HG03558 (cell line): ENCODE measurements at regions not wholly inside any gene's neighbourhood (a gene's known extent, or its start where the extent isn't known, plus 50 kb on each side); places are given as distances from the start of the nearest gene placed in this dataset.
"Not testable (repeated sequence)": the region's sequence is repeated elsewhere in the genome, so short reads cannot be mapped to it uniquely, and the experiment has no call there.

Experiments used
- ATAC-seq: cut with Tn5 transposase; IDR thresholded peaks from one replicate; pipeline ENCODE4 v1.9.1; 2021; ENCODE audit warnings: moderate number of reproducible peaks; ENCODE audit not compliant: unreplicated experiment; ENCODE audit errors: extremely low read depth

- no peak for ATAC-seq
Measured at GRCh38 chr2:65778137-65778536, 345.7 kb upstream of the SPRED2 start.

GRCh38 chr2:65775839-65776238, 343.4 kb upstream of the SPRED2 start:
- ATAC-seq: no peak

GRCh38 chr2:65767946-65768345, 335.5 kb upstream of the SPRED2 start:
- ATAC-seq: no peak

- no peak for ATAC-seq
Measured at GRCh38 chr2:65766768-65767267, 334.4 kb upstream of the SPRED2 start.

GRCh38 chr2:65765376-65765775, 333.0 kb upstream of the SPRED2 start:
- no peak for ATAC-seq

- ATAC-seq: no peak
Measured at GRCh38 chr2:65762068-65762467, 329.7 kb upstream of the SPRED2 start.

- no peak for ATAC-seq
Measured at GRCh38 chr2:65754219-65754618, 321.8 kb upstream of the SPRED2 start.

- ATAC-seq: no peak
Measured at GRCh38 chr2:65751408-65751807, 319.0 kb upstream of the SPRED2 start.

- no peak for ATAC-seq
Measured at GRCh38 chr2:65749545-65749944, 317.1 kb upstream of the SPRED2 start.

GRCh38 chr2:65747875-65748274, 315.5 kb upstream of the SPRED2 start:
- not testable (repeated sequence) for ATAC-seq

- no peak for ATAC-seq
Measured at GRCh38 chr2:65746931-65747675, 314.7 kb upstream of the SPRED2 start.

GRCh38 chr2:65744477-65745200, 312.2 kb upstream of the SPRED2 start:
- ATAC-seq: no peak

GRCh38 chr2:65742977-65743376, 310.6 kb upstream of the SPRED2 start:
- ATAC-seq: no peak

GRCh38 chr2:65739927-65740326, 307.5 kb upstream of the SPRED2 start:
- no peak for ATAC-seq

GRCh38 chr2:65737452-65738011, 305.1 kb upstream of the SPRED2 start:
- ATAC-seq: no peak

- ATAC-seq: no peak
Measured at GRCh38 chr2:65731476-65731875, 299.1 kb upstream of the SPRED2 start.

- no peak for ATAC-seq
Measured at GRCh38 chr2:65730186-65730585, 297.8 kb upstream of the SPRED2 start.

GRCh38 chr2:65729246-65729645, 296.8 kb upstream of the SPRED2 start:
- no peak for ATAC-seq

GRCh38 chr2:65728477-65729180, 296.2 kb upstream of the SPRED2 start:
- no peak for ATAC-seq

GRCh38 chr2:65727816-65728215, 295.4 kb upstream of the SPRED2 start:
- ATAC-seq: no peak

GRCh38 chr2:65727381-65727780, 295.0 kb upstream of the SPRED2 start:
- ATAC-seq: no peak
